ENCODE measurements at regions not wholly inside any gene's neighbourhood (a gene's known extent, or its start where the extent isn't known, plus 50 kb on each side); places are given as distances from the start of the nearest gene placed in this dataset.
A peak's percentile ranks its signal among the peaks of the same experiment; 100 is the strongest.

DNA sequence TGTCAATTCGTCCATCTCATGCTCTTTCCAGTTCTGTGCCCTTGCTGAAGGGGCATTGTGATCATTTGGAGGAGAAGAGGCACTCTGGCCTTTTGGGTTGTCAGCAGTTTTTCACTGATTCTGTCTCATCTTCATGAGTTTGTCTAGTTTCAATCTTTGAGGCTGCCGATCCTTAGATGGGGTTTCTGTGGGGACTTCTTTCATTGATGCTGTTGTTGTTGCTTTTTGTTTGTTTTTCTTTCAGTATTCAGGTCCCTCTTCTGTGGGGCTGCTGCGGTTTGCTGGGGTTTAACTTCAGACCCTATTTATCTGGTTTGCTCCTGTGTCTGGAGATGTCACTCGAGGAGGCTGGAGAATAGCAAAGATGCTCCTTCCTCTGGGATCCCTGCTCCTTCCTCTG lies 224.3 kb downstream of the JRKL start:
- TF ChIP-seq, protein P1, sequence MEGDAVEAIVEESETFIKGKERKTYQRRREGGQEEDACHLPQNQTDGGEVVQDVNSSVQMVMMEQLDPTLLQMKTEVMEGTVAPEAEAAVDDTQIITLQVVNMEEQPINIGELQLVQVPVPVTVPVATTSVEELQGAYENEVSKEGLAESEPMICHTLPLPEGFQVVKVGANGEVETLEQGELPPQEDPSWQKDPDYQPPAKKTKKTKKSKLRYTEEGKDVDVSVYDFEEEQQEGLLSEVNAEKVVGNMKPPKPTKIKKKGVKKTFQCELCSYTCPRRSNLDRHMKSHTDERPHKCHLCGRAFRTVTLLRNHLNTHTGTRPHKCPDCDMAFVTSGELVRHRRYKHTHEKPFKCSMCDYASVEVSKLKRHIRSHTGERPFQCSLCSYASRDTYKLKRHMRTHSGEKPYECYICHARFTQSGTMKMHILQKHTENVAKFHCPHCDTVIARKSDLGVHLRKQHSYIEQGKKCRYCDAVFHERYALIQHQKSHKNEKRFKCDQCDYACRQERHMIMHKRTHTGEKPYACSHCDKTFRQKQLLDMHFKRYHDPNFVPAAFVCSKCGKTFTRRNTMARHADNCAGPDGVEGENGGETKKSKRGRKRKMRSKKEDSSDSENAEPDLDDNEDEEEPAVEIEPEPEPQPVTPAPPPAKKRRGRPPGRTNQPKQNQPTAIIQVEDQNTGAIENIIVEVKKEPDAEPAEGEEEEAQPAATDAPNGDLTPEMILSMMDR (IDR thresholded peaks at IDR 0.05; ENCODE audit: low read depth, low read length): no peak
- Histone ChIP-seq H3K27me3 (no peaks in the 10 kb centered on the region), H3K36me3 (no peaks in the 10 kb centered on the region), H3K4me1 (peaks cover 10% of the 10 kb centered on the region), H3K9me3 (no peaks in the 10 kb centered on the region), H3K4me3 (ENCODE audit: low read depth, low read length) (no peak overlapping the region)
- DNase-seq: no peak

GRCh38 chr11:96614846-96615245 lies 225.0 kb downstream of the JRKL start:
- H3K9me3 ChIP-seq: no peaks in the 10 kb centered on the region
- no peaks in the 10 kb centered on the region for H3K27me3 ChIP-seq
- no peak overlapping the region for H3K4me3 ChIP-seq (ENCODE audit: low read depth, low read length)
- TF ChIP-seq, protein P1 (IDR thresholded peaks at IDR 0.05; ENCODE audit: low read depth, low read length): no peak
- peak; percentile 86 for DNase-seq
- H3K36me3 ChIP-seq: no peaks in the 10 kb centered on the region
- H3K4me1 ChIP-seq: peaks cover 10% of the 10 kb centered on the region

GRCh38 chr11:96620464-96621044 lies 230.7 kb downstream of the JRKL start:
- no peaks in the 10 kb centered on the region for H3K27me3 ChIP-seq
- H3K9me3 ChIP-seq: no peaks in the 10 kb centered on the region
- TF ChIP-seq, protein P1 (IDR thresholded peaks at IDR 0.05; ENCODE audit: low read depth, low read length): no peak
- H3K36me3 ChIP-seq: no peaks in the 10 kb centered on the region
- H3K4me3 ChIP-seq (ENCODE audit: low read depth, low read length): no peak overlapping the region
- DNase-seq: no peak
- peaks cover 2% of the 10 kb centered on the region; the same call in 1 of the 2 replicates for H3K4me1 ChIP-seq

GRCh38 chr11:96621161-96621560 lies 231.3 kb downstream of the JRKL start:
- Histone ChIP-seq H3K4me3 (ENCODE audit: low read depth, low read length) (no peak overlapping the region), H3K27me3 (no peaks in the 10 kb centered on the region), H3K4me1 (0 out of 2 replicates have a peak, but pooled peaks cover 2% of the 10 kb centered on the region), H3K36me3 (no peaks in the 10 kb centered on the region), H3K9me3 (no peaks in the 10 kb centered on the region)
- no peak for DNase-seq
- TF ChIP-seq, protein P1 (IDR thresholded peaks at IDR 0.05; ENCODE audit: low read depth, low read length): no peak

- DNase-seq: no peak
- H3K9me3 ChIP-seq: 0 out of 2 replicates have a peak, but pooled peaks cover 4% of the 10 kb centered on the region
- H3K36me3 ChIP-seq: no peaks in the 10 kb centered on the region
- TF ChIP-seq, protein P1 (IDR thresholded peaks at IDR 0.05; ENCODE audit: low read depth, low read length): no peak
- H3K27me3 ChIP-seq: no peaks in the 10 kb centered on the region
- H3K4me1 ChIP-seq: 0 out of 2 replicates have a peak, but pooled peaks cover 2% of the 10 kb centered on the region
- no peak overlapping the region for H3K4me3 ChIP-seq (ENCODE audit: low read depth, low read length)
These were observed 232.3 kb downstream of the JRKL start for GRCh38 chr11:96622026-96622634.

GRCh38 chr11:96624126-96624525 lies 234.3 kb downstream of the JRKL start:
- TF ChIP-seq, protein P1 (IDR thresholded peaks at IDR 0.05; ENCODE audit: low read depth, low read length): no peak
- 0 out of 2 replicates have a peak, but pooled peaks cover 5% of the 10 kb centered on the region for H3K4me1 ChIP-seq
- H3K36me3 ChIP-seq: no peaks in the 10 kb centered on the region
- no peak overlapping the region for H3K4me3 ChIP-seq (ENCODE audit: low read depth, low read length)
- 0 out of 2 replicates have a peak, but pooled peaks cover 4% of the 10 kb centered on the region for H3K9me3 ChIP-seq
- no peaks in the 10 kb centered on the region for H3K27me3 ChIP-seq
- no peak for DNase-seq

All from BE2C (cell line).